ENCODE measurements at regions not wholly inside any gene's neighbourhood (a gene's known extent, or its start where the extent isn't known, plus 50 kb on each side); places are given as distances from the start of the nearest gene placed in this dataset.

GRCh38 chr13:37392389-37392788 lies 206.2 kb downstream of the POSTN start:
- no peak for TF ChIP-seq CTCF (conservative IDR thresholded peaks at IDR 0.05; ENCODE audit: control insufficient read depth, insufficient read depth, low read depth, low read length)
- no peak overlapping the region for H3K4me3 ChIP-seq (ENCODE audit: control insufficient read depth, low read depth, low read length)
- DNase-seq (ENCODE audit: low read depth) = no peak

- H3K4me3 ChIP-seq (ENCODE audit: control insufficient read depth, low read depth, low read length) = no peak overlapping the region
- TF ChIP-seq CTCF (conservative IDR thresholded peaks at IDR 0.05; ENCODE audit: control insufficient read depth, insufficient read depth, low read depth, low read length) = no peak
- no peak for DNase-seq (ENCODE audit: low read depth)
These were observed 207.8 kb downstream of the POSTN start for GRCh38 chr13:37390735-37391134.

DNA sequence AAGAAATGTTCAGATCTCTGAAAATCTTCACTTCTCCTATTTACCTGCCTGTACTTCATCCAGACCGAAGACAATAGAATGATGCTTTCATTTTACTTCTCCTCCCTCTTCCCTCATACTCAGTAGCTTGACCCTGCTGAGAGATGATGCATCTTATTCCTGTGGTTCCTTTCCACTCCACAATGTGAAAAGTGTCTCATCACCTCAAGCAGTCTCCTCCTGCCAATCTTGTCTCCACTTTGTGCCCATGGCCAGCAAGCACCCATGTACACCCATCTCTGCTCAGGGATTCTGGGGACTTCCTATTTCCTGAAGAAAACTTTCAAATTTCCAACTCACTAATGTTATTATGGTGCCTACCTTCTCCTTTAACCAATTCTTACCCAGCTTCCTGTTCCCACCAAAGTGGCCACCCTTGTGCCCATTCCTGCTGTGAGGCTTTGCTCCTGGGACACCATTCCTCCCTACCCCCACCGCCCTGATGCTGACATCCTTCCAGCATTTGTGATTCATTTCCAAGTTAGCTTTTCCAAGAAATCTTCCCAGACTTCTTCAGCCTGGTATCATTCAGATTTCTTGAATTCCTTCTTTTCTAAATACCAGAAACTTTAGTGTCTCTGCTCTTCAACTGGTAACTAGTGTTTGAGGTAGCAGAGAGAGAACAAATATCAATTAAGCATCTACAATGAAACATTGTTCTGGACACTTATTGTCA lies 212.5 kb downstream of the POSTN start:
- TF ChIP-seq CTCF (conservative IDR thresholded peaks at IDR 0.05; ENCODE audit: control insufficient read depth, insufficient read depth, low read depth, low read length) = no peak
- DNase-seq (ENCODE audit: low read depth) = peak; percentile 48
- no peak overlapping the region for H3K4me3 ChIP-seq (ENCODE audit: control insufficient read depth, low read depth, low read length)

- H3K4me3 ChIP-seq (ENCODE audit: control insufficient read depth, low read depth, low read length) = no peak overlapping the region
- no peak for DNase-seq (ENCODE audit: low read depth)
- TF ChIP-seq CTCF (conservative IDR thresholded peaks at IDR 0.05; ENCODE audit: control insufficient read depth, insufficient read depth, low read depth, low read length) = no peak
These were observed 213.3 kb downstream of the POSTN start for GRCh38 chr13:37385248-37385647.

GRCh38 chr13:37383856-37384370 lies 214.7 kb downstream of the POSTN start:
- no peak for TF ChIP-seq CTCF (conservative IDR thresholded peaks at IDR 0.05; ENCODE audit: control insufficient read depth, insufficient read depth, low read depth, low read length)
- H3K4me3 ChIP-seq (ENCODE audit: control insufficient read depth, low read depth, low read length) = no peak overlapping the region
- DNase-seq (ENCODE audit: low read depth) = no peak

- DNase-seq (ENCODE audit: low read depth) = no peak
- no peak for TF ChIP-seq CTCF (conservative IDR thresholded peaks at IDR 0.05; ENCODE audit: control insufficient read depth, insufficient read depth, low read depth, low read length)
- no peak overlapping the region for H3K4me3 ChIP-seq (ENCODE audit: control insufficient read depth, low read depth, low read length)
These were observed 215.5 kb downstream of the POSTN start for GRCh38 chr13:37383046-37383445.

All from fibroblast of mammary gland (primary cell).